ENCODE measurements at regions not wholly inside any gene's neighbourhood (a gene's known extent, or its start where the extent isn't known, plus 50 kb on each side); places are given as distances from the start of the nearest gene placed in this dataset.
A peak's percentile ranks its signal among the peaks of the same experiment; 100 is the strongest.

GRCh38 chr22:48333323-48333763, 1494.3 kb downstream of the BRD1 start:
- no peaks in the 10 kb centered on the region for H3K79me2 ChIP-seq (ENCODE audit: low read length)
- no peak overlapping the region for H3K27ac ChIP-seq (ENCODE audit: low read length)
- H3K27me3 ChIP-seq (ENCODE audit: low read length), result no peaks in the 10 kb centered on the region; the same call in 1 of the 2 replicates
- H4K20me1 ChIP-seq (ENCODE audit: insufficient read depth, low read depth, low read length), result 0 out of 2 replicates have a peak, but pooled peaks cover 6% of the 10 kb centered on the region
- no peak for DNase-seq
- H2AFZ ChIP-seq (ENCODE audit: low read length), result no peak overlapping the region
- no peak overlapping the region for H3K4me2 ChIP-seq (ENCODE audit: low read depth, low read length, poor library complexity, severe bottlenecking)
- H3K4me3 ChIP-seq (ENCODE audit: low read length), result no peak overlapping the region
- H3K36me3 ChIP-seq (ENCODE audit: insufficient read depth, low read length), result no peaks in the 10 kb centered on the region
- H3K9ac ChIP-seq (ENCODE audit: low read length), result no peak overlapping the region
- peaks cover 2% of the 10 kb centered on the region; the same call in 1 of the 2 replicates for H3K4me1 ChIP-seq (ENCODE audit: low read length)
- no peaks in the 10 kb centered on the region for H3K9me3 ChIP-seq (ENCODE audit: low read length)
- no peaks in the 10 kb centered on the region for H3K9me2 ChIP-seq (replicated peaks; ENCODE audit: insufficient read depth, low read length)

GRCh38 chr22:48332438-48333322, 1495.0 kb downstream of the BRD1 start:
- Histone ChIP-seq H3K27me3 (ENCODE audit: low read length) (no peaks in the 10 kb centered on the region; the same call in 1 of the 2 replicates), H3K4me3 (ENCODE audit: low read length) (no peak overlapping the region), H2AFZ (ENCODE audit: low read length) (no peak overlapping the region), H3K79me2 (ENCODE audit: low read length) (no peaks in the 10 kb centered on the region), H4K20me1 (ENCODE audit: insufficient read depth, low read depth, low read length) (0 out of 2 replicates have a peak, but pooled peaks cover 6% of the 10 kb centered on the region), H3K9me2 (replicated peaks; ENCODE audit: insufficient read depth, low read length) (no peaks in the 10 kb centered on the region), H3K4me1 (ENCODE audit: low read length) (peaks cover 2% of the 10 kb centered on the region; the same call in 1 of the 2 replicates), H3K36me3 (ENCODE audit: insufficient read depth, low read length) (no peaks in the 10 kb centered on the region), H3K27ac (ENCODE audit: low read length) (no peak overlapping the region), H3K9ac (ENCODE audit: low read length) (no peak overlapping the region), H3K4me2 (ENCODE audit: low read depth, low read length, poor library complexity, severe bottlenecking) (no peak overlapping the region), H3K9me3 (ENCODE audit: low read length) (no peaks in the 10 kb centered on the region)
- DNase-seq, result peak; percentile 72

GRCh38 chr22:48331691-48332220, 1495.9 kb downstream of the BRD1 start:
- H3K79me2 ChIP-seq (ENCODE audit: low read length), result no peaks in the 10 kb centered on the region
- no peaks in the 10 kb centered on the region for H3K9me2 ChIP-seq (replicated peaks; ENCODE audit: insufficient read depth, low read length)
- no peaks in the 10 kb centered on the region; the same call in 1 of the 2 replicates for H3K27me3 ChIP-seq (ENCODE audit: low read length)
- 0 out of 2 replicates have a peak, but pooled peaks cover 6% of the 10 kb centered on the region for H4K20me1 ChIP-seq (ENCODE audit: insufficient read depth, low read depth, low read length)
- H3K9ac ChIP-seq (ENCODE audit: low read length), result no peak overlapping the region
- no peak overlapping the region for H3K4me3 ChIP-seq (ENCODE audit: low read length)
- peaks cover 2% of the 10 kb centered on the region; the same call in 1 of the 2 replicates for H3K4me1 ChIP-seq (ENCODE audit: low read length)
- no peak overlapping the region for H3K27ac ChIP-seq (ENCODE audit: low read length)
- H3K36me3 ChIP-seq (ENCODE audit: insufficient read depth, low read length), result no peaks in the 10 kb centered on the region
- H2AFZ ChIP-seq (ENCODE audit: low read length), result no peak overlapping the region
- H3K9me3 ChIP-seq (ENCODE audit: low read length), result no peaks in the 10 kb centered on the region
- DNase-seq, result no peak
- H3K4me2 ChIP-seq (ENCODE audit: low read depth, low read length, poor library complexity, severe bottlenecking), result no peak overlapping the region

GRCh38 chr22:48331266-48331665, 1496.4 kb downstream of the BRD1 start:
- Histone ChIP-seq H3K4me2 (ENCODE audit: low read depth, low read length, poor library complexity, severe bottlenecking) (no peak overlapping the region), H3K4me1 (ENCODE audit: low read length) (peaks cover 2% of the 10 kb centered on the region; the same call in 1 of the 2 replicates), H3K79me2 (ENCODE audit: low read length) (no peaks in the 10 kb centered on the region), H3K9me3 (ENCODE audit: low read length) (no peaks in the 10 kb centered on the region), H4K20me1 (ENCODE audit: insufficient read depth, low read depth, low read length) (0 out of 2 replicates have a peak, but pooled peaks cover 6% of the 10 kb centered on the region), H3K9ac (ENCODE audit: low read length) (no peak overlapping the region), H2AFZ (ENCODE audit: low read length) (no peak overlapping the region), H3K9me2 (replicated peaks; ENCODE audit: insufficient read depth, low read length) (no peaks in the 10 kb centered on the region), H3K27me3 (ENCODE audit: low read length) (no peaks in the 10 kb centered on the region; the same call in 1 of the 2 replicates), H3K4me3 (ENCODE audit: low read length) (no peak overlapping the region), H3K36me3 (ENCODE audit: insufficient read depth, low read length) (no peaks in the 10 kb centered on the region), H3K27ac (ENCODE audit: low read length) (no peak overlapping the region)
- DNase-seq, result no peak

GRCh38 chr22:48327721-48328120, 1500.0 kb downstream of the BRD1 start:
- DNase-seq, result no peak
- H3K27ac ChIP-seq (ENCODE audit: low read length), result no peak overlapping the region
- no peak overlapping the region for H3K4me2 ChIP-seq (ENCODE audit: low read depth, low read length, poor library complexity, severe bottlenecking)
- no peak overlapping the region for H3K4me3 ChIP-seq (ENCODE audit: low read length)
- no peak overlapping the region for H3K9ac ChIP-seq (ENCODE audit: low read length)
- no peaks in the 10 kb centered on the region; the same call in 1 of the 2 replicates for H3K27me3 ChIP-seq (ENCODE audit: low read length)
- H3K9me2 ChIP-seq (replicated peaks; ENCODE audit: insufficient read depth, low read length), result no peaks in the 10 kb centered on the region
- no peaks in the 10 kb centered on the region for H4K20me1 ChIP-seq (ENCODE audit: insufficient read depth, low read depth, low read length)
- H3K4me1 ChIP-seq (ENCODE audit: low read length), result peaks cover 5% of the 10 kb centered on the region; the same call in 1 of the 2 replicates
- no peaks in the 10 kb centered on the region for H3K9me3 ChIP-seq (ENCODE audit: low read length)
- no peaks in the 10 kb centered on the region for H3K79me2 ChIP-seq (ENCODE audit: low read length)
- no peaks in the 10 kb centered on the region for H3K36me3 ChIP-seq (ENCODE audit: insufficient read depth, low read length)
- H2AFZ ChIP-seq (ENCODE audit: low read length), result no peak overlapping the region

GRCh38 chr22:48323746-48324145, 1503.9 kb downstream of the BRD1 start:
- no peak overlapping the region for H3K9ac ChIP-seq (ENCODE audit: low read length)
- no peaks in the 10 kb centered on the region for H3K9me3 ChIP-seq (ENCODE audit: low read length)
- H2AFZ ChIP-seq (ENCODE audit: low read length), result no peak overlapping the region
- H3K4me1 ChIP-seq (ENCODE audit: low read length), result peaks cover 30% of the 10 kb centered on the region
- no peaks in the 10 kb centered on the region for H3K27me3 ChIP-seq (ENCODE audit: low read length)
- H3K4me2 ChIP-seq (ENCODE audit: low read depth, low read length, poor library complexity, severe bottlenecking), result no peak overlapping the region
- no peak overlapping the region for H3K4me3 ChIP-seq (ENCODE audit: low read length)
- H3K9me2 ChIP-seq (replicated peaks; ENCODE audit: insufficient read depth, low read length), result no peaks in the 10 kb centered on the region
- H3K79me2 ChIP-seq (ENCODE audit: low read length), result no peaks in the 10 kb centered on the region
- DNase-seq, result no peak
- H3K27ac ChIP-seq (ENCODE audit: low read length), result no peak overlapping the region
- no peaks in the 10 kb centered on the region for H4K20me1 ChIP-seq (ENCODE audit: insufficient read depth, low read depth, low read length)
- H3K36me3 ChIP-seq (ENCODE audit: insufficient read depth, low read length), result no peaks in the 10 kb centered on the region

- DNase-seq, result no peak
- Histone ChIP-seq H3K4me2 (ENCODE audit: low read depth, low read length, poor library complexity, severe bottlenecking) (no peak overlapping the region), H3K36me3 (ENCODE audit: insufficient read depth, low read length) (no peaks in the 10 kb centered on the region), H3K27ac (ENCODE audit: low read length) (no peak overlapping the region), H3K4me3 (ENCODE audit: low read length) (no peak overlapping the region), H4K20me1 (ENCODE audit: insufficient read depth, low read depth, low read length) (no peaks in the 10 kb centered on the region), H3K9me3 (ENCODE audit: low read length) (no peaks in the 10 kb centered on the region), H3K4me1 (ENCODE audit: low read length) (peaks cover 30% of the 10 kb centered on the region), H3K9me2 (replicated peaks; ENCODE audit: insufficient read depth, low read length) (no peaks in the 10 kb centered on the region), H3K27me3 (ENCODE audit: low read length) (no peaks in the 10 kb centered on the region), H3K79me2 (ENCODE audit: low read length) (no peaks in the 10 kb centered on the region), H2AFZ (ENCODE audit: low read length) (no peak overlapping the region), H3K9ac (ENCODE audit: low read length) (no peak overlapping the region)
Measured at GRCh38 chr22:48322907-48323306, 1504.8 kb downstream of the BRD1 start.

- H4K20me1 ChIP-seq (ENCODE audit: insufficient read depth, low read depth, low read length), result no peaks in the 10 kb centered on the region
- H3K9me2 ChIP-seq (replicated peaks; ENCODE audit: insufficient read depth, low read length), result no peaks in the 10 kb centered on the region
- no peak overlapping the region for H3K27ac ChIP-seq (ENCODE audit: low read length)
- H2AFZ ChIP-seq (ENCODE audit: low read length), result no peak overlapping the region
- H3K36me3 ChIP-seq (ENCODE audit: insufficient read depth, low read length), result no peaks in the 10 kb centered on the region
- no peak for DNase-seq
- H3K27me3 ChIP-seq (ENCODE audit: low read length), result no peaks in the 10 kb centered on the region
- H3K4me2 ChIP-seq (ENCODE audit: low read depth, low read length, poor library complexity, severe bottlenecking), result peak overlapping the region; percentile 20
- no peaks in the 10 kb centered on the region for H3K79me2 ChIP-seq (ENCODE audit: low read length)
- peaks cover 30% of the 10 kb centered on the region for H3K4me1 ChIP-seq (ENCODE audit: low read length)
- H3K4me3 ChIP-seq (ENCODE audit: low read length), result no peak overlapping the region
- H3K9me3 ChIP-seq (ENCODE audit: low read length), result no peaks in the 10 kb centered on the region
- H3K9ac ChIP-seq (ENCODE audit: low read length), result no peak overlapping the region
Measured at GRCh38 chr22:48321986-48322545, 1505.6 kb downstream of the BRD1 start.

Data from Karpas-422 (cell line).